ENCODE measurements at regions not wholly inside any gene's neighbourhood (a gene's known extent, or its start where the extent isn't known, plus 50 kb on each side); places are given as distances from the start of the nearest gene placed in this dataset.

DNA sequence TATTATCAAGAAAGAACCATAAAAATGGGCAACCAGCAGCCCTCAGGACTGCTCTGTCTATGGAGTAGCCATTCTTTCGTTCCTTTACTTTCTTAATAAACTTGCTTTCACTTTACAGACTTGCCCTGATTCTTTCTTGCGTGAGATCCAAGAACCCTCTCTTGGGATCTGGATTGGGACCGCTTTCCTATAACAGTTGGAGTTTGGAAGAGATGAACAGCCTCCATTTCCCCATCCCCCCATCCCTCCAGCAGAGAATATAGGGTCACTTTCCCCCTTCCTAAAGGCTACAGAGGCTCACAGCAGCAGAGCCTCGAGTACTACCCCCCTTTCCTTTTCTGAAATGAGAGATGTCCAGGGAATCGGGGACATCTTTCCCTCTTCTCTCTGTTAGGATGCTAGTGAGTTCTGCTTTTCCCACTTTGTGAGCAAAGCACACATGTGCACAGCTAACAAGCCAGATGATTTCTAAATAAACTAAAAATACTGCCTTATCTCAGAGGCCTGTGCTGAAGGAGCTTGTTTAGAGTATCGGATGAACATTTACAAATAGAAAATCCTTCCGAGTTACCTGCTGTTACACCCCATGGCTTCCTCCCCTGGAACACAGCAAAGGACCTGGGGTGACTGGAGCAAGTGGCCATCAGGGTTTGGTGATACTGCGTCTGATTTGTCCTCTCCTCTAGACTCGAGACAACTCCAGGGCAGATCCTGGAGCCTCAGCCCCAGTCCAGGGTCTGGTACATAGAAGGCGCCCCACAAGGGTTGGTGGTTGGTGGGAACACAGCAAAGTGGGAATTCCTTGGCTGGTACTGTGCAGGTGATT, 144.2 kb downstream of the SLC38A6 start:
- POLR2A ChIA-PET, result no interaction called here
- Mint-ChIP-seq H3K9me3 (peaks cover 0 to 7% (median 4%) of the 10 kb centered on the region in 11 donors), H3K4me3 (no peak overlapping the region), H3K4me1 (peaks cover 0 to 19% (median 0%) of the 10 kb centered on the region in 7 donors), H3K27ac (no peak overlapping the region), H3K27me3 (peaks cover 0 to 13% (median 11%) of the 10 kb centered on the region in 5 donors), H3K36me3 (peaks cover 0 to 3% (median 2%) of the 10 kb centered on the region in 5 donors)
- DNase-seq (no peak), ATAC-seq (no peak)
- H3K4me1 ChIP-seq (ENCODE audit: control insufficient read depth in 2 of 2, insufficient read depth in 2 of 2, low read length in 2 of 2), result no peaks in the 10 kb centered on the region
- CTCF ChIA-PET, result no interaction called here
- intact Hi-C loops (cut with micrococcal nuclease), result no loop called here
- H3K27me3 ChIP-seq (ENCODE audit: control insufficient read depth in 2 of 2, insufficient read depth in 2 of 2, low read length in 2 of 2), result no peaks in the 10 kb centered on the region
- H3K27ac ChIP-seq (ENCODE audit: low read depth, low read length), result no peak overlapping the region
- H3K36me3 ChIP-seq (ENCODE audit: control insufficient read depth in 2 of 3, insufficient read depth in 3 of 3, low read length in 3 of 3), result no peaks in the 10 kb centered on the region
- no peak overlapping the region for H3K4me3 ChIP-seq (ENCODE audit: low read length)
- H3K9me3 ChIP-seq (ENCODE audit: control insufficient read depth in 2 of 3, low read length in 3 of 3), result no peaks in the 10 kb centered on the region

DNA sequence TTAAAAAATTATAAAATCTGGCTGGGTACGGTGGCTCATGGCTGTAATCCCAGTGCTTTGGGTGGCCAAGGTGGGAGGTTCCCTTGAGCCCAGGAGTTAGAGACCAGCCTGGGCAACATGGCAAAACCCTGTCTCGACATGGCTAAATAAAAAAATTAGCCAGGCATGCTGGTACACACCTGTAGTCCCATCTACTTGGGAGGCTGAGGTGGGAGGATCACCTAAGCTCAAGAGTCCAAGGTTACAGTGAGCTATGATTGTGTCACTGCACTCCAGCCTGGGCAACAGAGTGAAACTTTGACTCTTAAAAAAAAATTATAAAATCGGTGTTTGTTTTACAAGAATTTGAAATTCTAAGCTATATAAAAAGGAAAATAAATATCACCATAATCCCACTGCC, 141.8 kb downstream of the SLC38A6 start:
- intact Hi-C loops (cut with micrococcal nuclease), result no loop called here
- H3K4me1 Mint-ChIP-seq, result peaks cover 0 to 13% (median 0%) of the 10 kb centered on the region in 7 donors
- H3K4me3 Mint-ChIP-seq, result no peak overlapping the region
- Histone ChIP-seq H3K27me3 (ENCODE audit: control insufficient read depth in 2 of 2, insufficient read depth in 2 of 2, low read length in 2 of 2) (no peaks in the 10 kb centered on the region), H3K36me3 (ENCODE audit: control insufficient read depth in 2 of 3, insufficient read depth in 3 of 3, low read length in 3 of 3) (no peaks in the 10 kb centered on the region), H3K9me3 (ENCODE audit: control insufficient read depth in 2 of 3, low read length in 3 of 3) (no peaks in the 10 kb centered on the region), H3K27ac (ENCODE audit: low read depth, low read length) (no peak overlapping the region), H3K4me3 (ENCODE audit: low read length) (no peak overlapping the region), H3K4me1 (ENCODE audit: control insufficient read depth in 2 of 2, insufficient read depth in 2 of 2, low read length in 2 of 2) (no peaks in the 10 kb centered on the region)
- ATAC-seq (no peak), DNase-seq (no peak)
- H3K9me3 Mint-ChIP-seq, result peaks cover 0 to 8% (median 4%) of the 10 kb centered on the region in 11 donors
- POLR2A ChIA-PET, result no interaction called here
- H3K36me3 Mint-ChIP-seq, result peaks cover 0 to 4% (median 4%) of the 10 kb centered on the region in 5 donors
- peaks cover 0 to 12% (median 6%) of the 10 kb centered on the region in 5 donors for H3K27me3 Mint-ChIP-seq
- CTCF ChIA-PET, result no interaction called here
- H3K27ac Mint-ChIP-seq, result no peak overlapping the region

DNA sequence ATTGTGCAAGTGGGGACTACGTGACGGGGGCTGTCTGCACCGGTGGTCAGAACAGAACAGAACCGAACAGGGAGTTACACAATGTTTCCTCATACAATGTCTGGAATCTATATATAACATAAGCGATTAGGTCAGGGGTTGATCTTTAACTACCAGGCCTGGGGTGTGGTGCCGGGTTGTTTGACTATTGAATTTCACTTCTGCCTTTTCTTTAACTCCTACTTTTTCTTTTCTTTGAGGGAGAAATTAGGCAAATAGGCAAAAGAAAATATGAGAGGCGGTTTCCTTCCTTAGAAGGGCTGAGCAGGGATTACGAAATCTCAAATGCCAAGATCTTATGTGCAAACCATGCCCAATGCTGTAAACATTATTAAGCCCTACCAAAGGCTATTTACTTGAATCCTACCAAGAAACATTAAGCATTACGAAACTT, 140.3 kb downstream of the SLC38A6 start:
- H3K27ac Mint-ChIP-seq, result no peak overlapping the region
- H3K9me3 ChIP-seq (ENCODE audit: control insufficient read depth in 2 of 3, low read length in 3 of 3), result no peaks in the 10 kb centered on the region
- H3K4me3 ChIP-seq (ENCODE audit: low read length), result no peak overlapping the region
- no peak overlapping the region for H3K4me3 Mint-ChIP-seq
- peaks cover 0 to 8% (median 5%) of the 10 kb centered on the region in 11 donors for H3K9me3 Mint-ChIP-seq
- no peaks in the 10 kb centered on the region for H3K36me3 ChIP-seq (ENCODE audit: control insufficient read depth in 2 of 3, insufficient read depth in 3 of 3, low read length in 3 of 3)
- DNase-seq (no peak), ATAC-seq (no peak)
- no peaks in the 10 kb centered on the region for H3K27me3 ChIP-seq (ENCODE audit: control insufficient read depth in 2 of 2, insufficient read depth in 2 of 2, low read length in 2 of 2)
- peaks cover 0 to 11% (median 0%) of the 10 kb centered on the region in 7 donors for H3K4me1 Mint-ChIP-seq
- ChIA-PET POLR2A (no interaction called here), CTCF (no interaction called here)
- peaks cover 0 to 10% (median 6%) of the 10 kb centered on the region in 5 donors for H3K27me3 Mint-ChIP-seq
- H3K27ac ChIP-seq (ENCODE audit: low read depth, low read length), result no peak overlapping the region
- intact Hi-C loops (cut with micrococcal nuclease), result no loop called here
- H3K4me1 ChIP-seq (ENCODE audit: control insufficient read depth in 2 of 2, insufficient read depth in 2 of 2, low read length in 2 of 2), result no peaks in the 10 kb centered on the region
- peaks cover 0 to 4% (median 4%) of the 10 kb centered on the region in 5 donors for H3K36me3 Mint-ChIP-seq

DNA sequence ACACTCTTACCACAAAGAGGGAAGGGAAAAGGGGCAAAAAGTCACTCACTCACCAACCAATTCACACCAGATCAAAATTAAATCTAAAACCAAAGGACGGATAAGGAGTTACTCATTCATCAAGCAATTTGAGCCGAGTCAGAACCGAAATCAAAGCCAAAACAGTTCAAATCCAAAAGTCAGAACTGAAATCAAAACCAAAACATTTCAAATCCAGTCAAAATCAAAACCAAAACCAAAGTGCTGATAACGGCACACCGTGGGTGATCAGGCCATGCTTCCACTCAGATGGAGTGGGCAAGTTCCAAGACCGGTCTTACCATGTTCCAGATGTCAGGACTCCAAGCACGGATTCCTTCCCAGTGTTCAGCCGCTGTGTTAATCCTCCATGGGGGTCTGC, 139.5 kb downstream of the SLC38A6 start:
- Histone ChIP-seq H3K4me3 (ENCODE audit: low read length) (no peak overlapping the region), H3K36me3 (ENCODE audit: control insufficient read depth in 2 of 3, insufficient read depth in 3 of 3, low read length in 3 of 3) (no peaks in the 10 kb centered on the region), H3K27ac (ENCODE audit: low read depth, low read length) (no peak overlapping the region), H3K27me3 (ENCODE audit: control insufficient read depth in 2 of 2, insufficient read depth in 2 of 2, low read length in 2 of 2) (no peaks in the 10 kb centered on the region), H3K9me3 (ENCODE audit: control insufficient read depth in 2 of 3, low read length in 3 of 3) (no peaks in the 10 kb centered on the region), H3K4me1 (ENCODE audit: control insufficient read depth in 2 of 2, insufficient read depth in 2 of 2, low read length in 2 of 2) (no peaks in the 10 kb centered on the region)
- ChIA-PET CTCF (no interaction called here), POLR2A (no interaction called here)
- H3K36me3 Mint-ChIP-seq, result peaks cover 0 to 4% (median 4%) of the 10 kb centered on the region in 5 donors
- H3K9me3 Mint-ChIP-seq, result peaks cover 0 to 10% (median 5%) of the 10 kb centered on the region in 11 donors
- no peak for ATAC-seq
- intact Hi-C loops (cut with micrococcal nuclease), result no loop called here
- no peak for DNase-seq
- H3K27me3 Mint-ChIP-seq, result peaks cover 0 to 6% (median 0%) of the 10 kb centered on the region in 5 donors
- peak overlapping the region in 1 of 10 donors; percentile 24 for H3K4me3 Mint-ChIP-seq
- peak overlapping the region in 1 of 9 donors; percentile 67 for H3K27ac Mint-ChIP-seq
- peaks cover 0 to 6% (median 0%) of the 10 kb centered on the region in 7 donors for H3K4me1 Mint-ChIP-seq

DNA sequence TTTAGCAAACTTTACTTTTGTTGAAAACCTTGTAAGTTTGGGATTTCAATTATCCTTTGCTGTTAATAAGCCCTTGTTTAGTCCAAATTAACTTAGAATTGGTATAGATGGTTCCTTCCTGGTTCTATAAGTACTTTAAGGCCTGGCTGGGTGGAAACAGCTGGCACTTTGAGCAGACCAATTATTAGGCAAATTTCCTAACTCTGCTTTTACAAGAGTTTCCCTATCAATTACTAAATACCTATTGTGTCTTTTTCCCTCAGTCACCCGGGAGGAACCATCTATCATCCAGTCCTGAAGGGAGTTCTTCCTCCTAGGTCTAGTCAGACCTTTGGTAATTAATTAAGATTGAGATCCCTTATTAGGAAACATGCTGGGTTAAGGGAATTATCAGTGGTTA, 138.0 kb downstream of the SLC38A6 start:
- H3K4me1 Mint-ChIP-seq, result peaks cover 0 to 6% (median 0%) of the 10 kb centered on the region in 7 donors
- no peak overlapping the region for H3K27ac Mint-ChIP-seq
- peaks cover 3 to 8% (median 4%) of the 10 kb centered on the region in 5 donors for H3K36me3 Mint-ChIP-seq
- no peak overlapping the region for H3K4me3 ChIP-seq (ENCODE audit: low read length)
- no peak overlapping the region for H3K27ac ChIP-seq (ENCODE audit: low read depth, low read length)
- DNase-seq (no peak), ATAC-seq (no peak)
- H3K27me3 ChIP-seq (ENCODE audit: control insufficient read depth in 2 of 2, insufficient read depth in 2 of 2, low read length in 2 of 2), result no peaks in the 10 kb centered on the region
- H3K36me3 ChIP-seq (ENCODE audit: control insufficient read depth in 2 of 3, insufficient read depth in 3 of 3, low read length in 3 of 3), result no peaks in the 10 kb centered on the region
- no peak overlapping the region for H3K4me3 Mint-ChIP-seq
- H3K9me3 Mint-ChIP-seq, result peaks cover 0 to 23% (median 12%) of the 10 kb centered on the region in 11 donors
- peaks cover 0 to 5% (median 4%) of the 10 kb centered on the region in 3 experiments for H3K9me3 ChIP-seq (ENCODE audit: control insufficient read depth in 2 of 3, low read length in 3 of 3)
- no peaks in the 10 kb centered on the region for H3K4me1 ChIP-seq (ENCODE audit: control insufficient read depth in 2 of 2, insufficient read depth in 2 of 2, low read length in 2 of 2)
- intact Hi-C loops (cut with micrococcal nuclease), result no loop called here
- POLR2A ChIA-PET, result no interaction called here
- CTCF ChIA-PET, result no interaction called here
- H3K27me3 Mint-ChIP-seq, result peaks cover 0 to 5% (median 0%) of the 10 kb centered on the region in 5 donors

DNA sequence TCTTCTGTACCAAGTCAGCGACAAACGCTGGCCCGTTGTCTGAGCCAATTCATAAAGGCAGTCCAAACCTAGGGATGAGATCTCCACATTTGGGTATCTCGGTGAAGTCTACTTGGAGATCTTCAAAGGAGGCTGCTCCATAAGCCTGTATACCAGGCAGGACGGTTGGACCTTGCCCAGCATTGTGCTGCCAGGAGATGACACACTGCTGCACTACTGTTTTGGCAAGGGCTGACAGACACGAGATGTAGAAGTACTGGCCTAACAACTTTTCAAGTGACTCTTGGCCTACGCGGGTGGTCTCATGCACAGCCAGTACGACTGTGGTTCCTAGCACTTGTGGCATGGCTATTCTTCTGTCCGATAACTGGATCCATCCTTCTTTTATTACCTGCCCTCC, 135.3 kb downstream of the SLC38A6 start:
- peaks cover 0 to 30% (median 20%) of the 10 kb centered on the region in 11 donors for H3K9me3 Mint-ChIP-seq
- no peak overlapping the region for H3K27ac Mint-ChIP-seq
- peaks cover 0 to 8% (median 0%) of the 10 kb centered on the region in 5 donors for H3K27me3 Mint-ChIP-seq
- H3K36me3 Mint-ChIP-seq, result peaks cover 4 to 8% (median 7%) of the 10 kb centered on the region in 5 donors
- Histone ChIP-seq H3K27me3 (ENCODE audit: control insufficient read depth in 2 of 2, insufficient read depth in 2 of 2, low read length in 2 of 2) (no peaks in the 10 kb centered on the region), H3K27ac (ENCODE audit: low read depth, low read length) (no peak overlapping the region), H3K36me3 (ENCODE audit: control insufficient read depth in 2 of 3, insufficient read depth in 3 of 3, low read length in 3 of 3) (no peaks in the 10 kb centered on the region), H3K4me3 (ENCODE audit: low read length) (no peak overlapping the region), H3K9me3 (ENCODE audit: control insufficient read depth in 2 of 3, low read length in 3 of 3) (peaks cover 0 to 9% (median 6%) of the 10 kb centered on the region in 3 experiments), H3K4me1 (ENCODE audit: control insufficient read depth in 2 of 2, insufficient read depth in 2 of 2, low read length in 2 of 2) (no peaks in the 10 kb centered on the region)
- CTCF ChIA-PET, result no interaction called here
- H3K4me1 Mint-ChIP-seq, result peaks cover 0 to 6% (median 0%) of the 10 kb centered on the region in 7 donors
- intact Hi-C loops (cut with micrococcal nuclease), result no loop called here
- POLR2A ChIA-PET, result no interaction called here
- ATAC-seq (no peak), DNase-seq (no peak)
- H3K4me3 Mint-ChIP-seq, result no peak overlapping the region
